ENCODE measurements at regions not wholly inside any gene's neighbourhood (a gene's known extent, or its start where the extent isn't known, plus 50 kb on each side); places are given as distances from the start of the nearest gene placed in this dataset.

GRCh38 chr3:106126067-106126845, 257.4 kb upstream of the CBLB start:
- no peak for TF ChIP-seq CTCF (IDR thresholded peaks at IDR 0.05; ENCODE audit: low read depth, low read length, missing control alignments)
- in situ Hi-C loops (cut with HindIII; ENCODE audit: low sequenced_read_pairs) = no loop called here
- no peak overlapping the region for H3K4me3 ChIP-seq (ENCODE audit: low read depth, low read length)
- no peak for DNase-seq (ENCODE audit: low read depth)

GRCh38 chr3:106126846-106127235, 258.0 kb upstream of the CBLB start:
- no peak for DNase-seq (ENCODE audit: low read depth)
- no peak overlapping the region for H3K4me3 ChIP-seq (ENCODE audit: low read depth, low read length)
- no peak for TF ChIP-seq CTCF (IDR thresholded peaks at IDR 0.05; ENCODE audit: low read depth, low read length, missing control alignments)
- in situ Hi-C loops (cut with HindIII; ENCODE audit: low sequenced_read_pairs) = no loop called here

DNA sequence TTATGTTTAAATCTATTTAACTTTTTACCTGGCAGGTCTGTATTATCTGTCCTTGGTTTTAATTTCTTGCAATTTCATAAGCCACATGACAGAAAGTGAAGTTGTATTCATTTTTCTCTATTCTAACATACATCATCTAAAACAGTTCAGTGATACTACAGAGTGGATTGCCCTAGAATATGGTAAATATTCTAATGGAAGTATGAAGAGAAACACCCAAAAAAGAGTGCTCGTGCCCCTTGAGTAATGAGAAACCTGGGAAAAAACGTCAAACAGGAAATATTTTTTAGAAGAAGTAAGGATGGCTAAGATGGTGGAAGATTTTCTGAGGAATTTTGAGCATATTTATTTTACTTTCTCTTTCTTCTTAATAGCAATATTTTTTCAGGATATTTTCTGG, 261.1 kb upstream of the CBLB start:
- in situ Hi-C loops (cut with HindIII; ENCODE audit: low sequenced_read_pairs) = no loop called here
- no peak for TF ChIP-seq CTCF (IDR thresholded peaks at IDR 0.05; ENCODE audit: low read depth, low read length, missing control alignments)

DNA sequence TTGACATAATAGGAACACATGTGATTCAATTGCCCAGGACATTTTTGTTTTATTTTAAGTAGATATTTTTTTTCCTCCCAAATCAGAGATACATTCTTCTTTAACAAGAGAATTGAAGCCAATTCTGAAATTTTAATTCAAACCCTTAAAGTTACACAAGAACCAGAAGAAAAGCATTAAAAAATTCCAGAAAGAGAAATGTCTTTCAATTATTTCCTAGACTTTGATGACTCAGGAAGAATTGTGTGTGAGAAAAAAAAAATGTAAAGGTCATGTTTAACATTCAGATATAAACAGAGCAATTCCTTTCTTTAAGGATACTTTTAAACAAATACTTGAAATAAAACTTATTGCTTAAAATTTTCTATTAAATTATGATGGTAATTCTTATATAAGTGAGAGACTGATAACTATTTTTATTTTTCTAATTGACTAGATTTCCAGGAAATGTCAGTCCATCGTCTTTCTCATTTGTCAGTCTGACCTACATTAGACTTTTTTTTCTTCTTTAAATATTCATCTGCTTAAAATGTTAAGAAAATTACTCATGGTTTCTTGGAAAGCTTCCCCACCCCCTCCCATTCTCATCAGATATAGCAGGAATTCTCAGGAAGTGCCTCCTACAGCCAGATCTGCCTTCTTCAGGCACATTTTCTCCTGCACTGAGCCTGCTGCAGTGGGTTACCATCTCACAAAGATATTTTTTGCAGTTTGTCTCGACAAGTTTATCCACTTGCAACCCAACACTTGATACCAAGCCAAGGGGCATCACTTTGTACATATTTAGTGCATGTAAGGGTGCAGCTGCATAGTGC, 261.8 kb upstream of the CBLB start:
- peak; percentile 43 for DNase-seq (ENCODE audit: low read depth)
- no peak overlapping the region for H3K4me3 ChIP-seq (ENCODE audit: low read depth, low read length)
- in situ Hi-C loops (cut with HindIII; ENCODE audit: low sequenced_read_pairs) = no loop called here
- TF ChIP-seq CTCF (IDR thresholded peaks at IDR 0.05; ENCODE audit: low read depth, low read length, missing control alignments) = no peak

More for the DNA sequence above, 261.1 kb upstream of the CBLB start:
- DNase-seq (ENCODE audit: low read depth) = no peak
- H3K4me3 ChIP-seq (ENCODE audit: low read depth, low read length) = no peak overlapping the region

DNA sequence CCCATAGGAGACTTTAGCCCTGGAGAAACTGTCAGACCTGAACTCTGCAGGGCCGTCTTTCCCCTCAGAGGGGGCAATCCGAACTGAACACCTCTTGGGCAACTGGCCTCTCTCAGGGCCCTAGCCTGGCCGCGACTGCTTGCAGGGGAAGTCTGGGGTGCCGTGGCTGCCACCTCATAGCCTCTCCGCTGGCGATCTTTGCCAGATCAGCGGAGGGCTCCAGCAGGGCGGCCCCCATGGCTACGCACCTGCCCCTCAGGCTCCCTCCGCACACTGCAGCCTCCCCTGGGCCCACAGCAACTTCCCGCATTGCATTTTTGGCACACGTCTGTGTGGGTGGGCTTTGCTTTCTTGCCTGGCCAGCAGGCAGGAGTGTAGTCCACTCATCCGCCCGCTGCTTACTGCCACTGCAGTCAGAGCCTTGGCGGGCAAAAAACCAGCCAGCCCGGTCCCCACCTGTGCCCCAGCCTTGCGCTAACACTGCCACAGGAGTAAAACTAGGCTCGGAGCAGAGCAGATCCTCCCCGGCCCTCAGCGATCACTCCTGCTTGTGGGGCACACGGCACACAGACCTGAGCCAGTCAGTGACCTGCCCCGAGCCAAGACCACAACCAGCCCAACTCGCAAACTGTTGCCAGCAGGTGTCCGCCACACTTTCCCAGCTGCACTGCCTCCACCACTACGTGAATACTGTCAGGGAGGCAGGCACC, 266.8 kb upstream of the CBLB start:
- in situ Hi-C loops (cut with HindIII; ENCODE audit: low sequenced_read_pairs) = no loop called here

More for the DNA sequence above, 266.8 kb upstream of the CBLB start:
- TF ChIP-seq CTCF (IDR thresholded peaks at IDR 0.05; ENCODE audit: low read depth, low read length, missing control alignments) = no peak
- DNase-seq (ENCODE audit: low read depth) = no peak
- H3K4me3 ChIP-seq (ENCODE audit: low read depth, low read length) = no peak overlapping the region

All from astrocyte of the cerebellum (primary cell).